ENCODE measurements at regions not wholly inside any gene's neighbourhood (a gene's known extent, or its start where the extent isn't known, plus 50 kb on each side); places are given as distances from the start of the nearest gene placed in this dataset.

DNA sequence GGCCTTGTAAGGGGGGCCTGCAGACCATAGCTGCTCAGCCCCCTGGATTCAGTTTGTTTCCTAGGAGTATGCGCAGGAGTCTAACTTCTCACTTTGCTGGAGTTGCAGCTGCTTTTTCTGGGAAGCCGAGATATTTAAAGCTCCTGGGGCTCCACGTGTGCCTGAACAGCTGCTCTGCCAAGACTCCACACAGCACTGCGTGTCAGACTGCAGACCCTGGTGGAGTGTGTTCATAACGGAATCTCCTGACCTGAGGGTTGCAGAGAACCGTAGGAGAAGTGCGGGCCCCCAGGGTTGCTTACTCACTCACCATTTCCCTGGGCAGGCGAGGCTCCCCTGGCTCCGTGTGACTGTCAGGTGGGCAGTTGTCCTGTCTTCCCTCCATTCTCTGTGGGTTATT lies 474.3 kb upstream of the TMPRSS15 start:
- no peak for DNase-seq (ENCODE audit: low read depth)
- no peak overlapping the region for H3K4me3 ChIP-seq (ENCODE audit: low read depth, low read length)
- TF ChIP-seq, protein P1, sequence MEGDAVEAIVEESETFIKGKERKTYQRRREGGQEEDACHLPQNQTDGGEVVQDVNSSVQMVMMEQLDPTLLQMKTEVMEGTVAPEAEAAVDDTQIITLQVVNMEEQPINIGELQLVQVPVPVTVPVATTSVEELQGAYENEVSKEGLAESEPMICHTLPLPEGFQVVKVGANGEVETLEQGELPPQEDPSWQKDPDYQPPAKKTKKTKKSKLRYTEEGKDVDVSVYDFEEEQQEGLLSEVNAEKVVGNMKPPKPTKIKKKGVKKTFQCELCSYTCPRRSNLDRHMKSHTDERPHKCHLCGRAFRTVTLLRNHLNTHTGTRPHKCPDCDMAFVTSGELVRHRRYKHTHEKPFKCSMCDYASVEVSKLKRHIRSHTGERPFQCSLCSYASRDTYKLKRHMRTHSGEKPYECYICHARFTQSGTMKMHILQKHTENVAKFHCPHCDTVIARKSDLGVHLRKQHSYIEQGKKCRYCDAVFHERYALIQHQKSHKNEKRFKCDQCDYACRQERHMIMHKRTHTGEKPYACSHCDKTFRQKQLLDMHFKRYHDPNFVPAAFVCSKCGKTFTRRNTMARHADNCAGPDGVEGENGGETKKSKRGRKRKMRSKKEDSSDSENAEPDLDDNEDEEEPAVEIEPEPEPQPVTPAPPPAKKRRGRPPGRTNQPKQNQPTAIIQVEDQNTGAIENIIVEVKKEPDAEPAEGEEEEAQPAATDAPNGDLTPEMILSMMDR (conservative IDR thresholded peaks at IDR 0.05; ENCODE audit: low read depth, low read length) = no peak

GRCh38 chr21:18887922-18888602 lies 484.5 kb upstream of the TMPRSS15 start:
- DNase-seq (ENCODE audit: low read depth) = no peak
- TF ChIP-seq, protein P1 (conservative IDR thresholded peaks at IDR 0.05; ENCODE audit: low read depth, low read length) = no peak
- no peak overlapping the region for H3K4me3 ChIP-seq (ENCODE audit: low read depth, low read length)

DNA sequence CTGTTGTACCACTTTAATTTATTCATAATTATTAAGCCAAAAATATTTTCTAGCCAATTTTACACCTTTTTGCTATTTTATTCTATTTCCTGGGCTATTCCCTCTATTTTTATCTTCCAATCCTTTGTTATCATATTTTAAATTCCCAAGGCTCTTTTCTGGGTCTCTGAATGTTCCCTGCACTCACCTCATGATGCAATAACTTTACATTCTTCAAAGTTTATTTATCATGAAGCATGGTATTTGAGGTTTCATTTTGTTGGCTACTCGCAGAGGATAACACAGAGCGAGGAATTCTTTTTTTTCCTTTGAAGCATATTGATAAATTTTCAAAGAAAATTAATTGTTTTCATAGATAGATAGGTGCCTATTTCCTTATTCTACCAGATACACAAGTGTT lies 489.8 kb upstream of the TMPRSS15 start:
- H3K4me3 ChIP-seq (ENCODE audit: low read depth, low read length) = no peak overlapping the region
- TF ChIP-seq, protein P1 (conservative IDR thresholded peaks at IDR 0.05; ENCODE audit: low read depth, low read length) = no peak
- DNase-seq (ENCODE audit: low read depth) = no peak

GRCh38 chr21:18894387-18894786 lies 490.8 kb upstream of the TMPRSS15 start:
- no peak overlapping the region for H3K4me3 ChIP-seq (ENCODE audit: low read depth, low read length)
- DNase-seq (ENCODE audit: low read depth) = no peak
- TF ChIP-seq, protein P1 (conservative IDR thresholded peaks at IDR 0.05; ENCODE audit: low read depth, low read length) = no peak

- TF ChIP-seq, protein P1 (conservative IDR thresholded peaks at IDR 0.05; ENCODE audit: low read depth, low read length) = no peak
- no peak overlapping the region for H3K4me3 ChIP-seq (ENCODE audit: low read depth, low read length)
- no peak for DNase-seq (ENCODE audit: low read depth)
Observed at GRCh38 chr21:18899261-18899660, 495.7 kb upstream of the TMPRSS15 start.

- DNase-seq (ENCODE audit: low read depth) = no peak
- TF ChIP-seq, protein P1 (conservative IDR thresholded peaks at IDR 0.05; ENCODE audit: low read depth, low read length) = no peak
- H3K4me3 ChIP-seq (ENCODE audit: low read depth, low read length) = no peak overlapping the region
Observed at GRCh38 chr21:18902660-18903059, 499.1 kb upstream of the TMPRSS15 start.

DNA sequence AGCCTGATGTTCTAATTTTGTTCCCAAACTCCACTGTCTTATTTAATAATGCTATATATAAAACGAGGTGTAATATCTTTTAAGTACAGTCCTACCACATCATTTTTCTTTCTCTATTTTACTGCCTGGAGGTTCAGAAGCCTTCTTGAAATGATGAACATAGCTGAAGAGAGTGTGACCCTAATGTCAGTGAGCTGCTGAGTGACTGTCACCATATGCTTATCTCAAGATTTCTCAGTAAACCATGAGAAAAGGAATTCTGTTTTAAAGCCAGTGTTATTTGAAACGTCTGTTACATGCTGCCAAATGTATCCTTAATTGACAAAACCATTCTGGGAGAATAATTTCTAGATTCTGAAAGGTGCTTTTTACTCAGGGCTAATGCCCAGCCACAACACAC lies 503.5 kb upstream of the TMPRSS15 start:
- DNase-seq (ENCODE audit: low read depth) = no peak
- TF ChIP-seq, protein P1 (conservative IDR thresholded peaks at IDR 0.05; ENCODE audit: low read depth, low read length) = no peak
- H3K4me3 ChIP-seq (ENCODE audit: low read depth, low read length) = no peak overlapping the region

All from epithelial cell of proximal tubule (primary cell).